Fibroblast of lung (primary cell): ENCODE measurements at regions not wholly inside any gene's neighbourhood (a gene's known extent, or its start where the extent isn't known, plus 50 kb on each side); places are given as distances from the start of the nearest gene placed in this dataset.

Experiments used
- DNase-seq, 2 donors: peaks; one replicate each; pipeline versions ENCODE4 v3.0.0 to v3.0.0-alpha.2; 2010; ENCODE audit warnings: low read depth in 2 of 2
- H2AFZ ChIP-seq: 2 replicates; pipeline ENCODE4 v1.5.1; 2012; ENCODE audit warnings: low read length, control low read depth, inconsistent platforms
- H3K27ac ChIP-seq: 2 replicates; pipeline ENCODE4 v1.5.1; 2011; ENCODE audit warnings: low read length, control low read depth; ENCODE audit not compliant: insufficient read depth
- H3K27me3 ChIP-seq: 2 replicates; pipeline ENCODE4 v1.5.1; 2011; ENCODE audit warnings: mild to moderate bottlenecking, low read length; ENCODE audit not compliant: control insufficient read depth, insufficient read depth
- H3K36me3 ChIP-seq: 2 replicates; pipeline ENCODE4 v1.5.1; 2011; ENCODE audit warnings: low read length; ENCODE audit not compliant: control insufficient read depth, insufficient read depth
- H3K4me1 ChIP-seq: 2 replicates; pipeline ENCODE4 v1.5.1; 2011; ENCODE audit warnings: low read length; ENCODE audit not compliant: control insufficient read depth, insufficient read depth; ENCODE audit errors: extremely low read depth
- H3K4me2 ChIP-seq: 2 replicates; pipeline ENCODE4 v1.5.1; 2011; ENCODE audit warnings: low read length, control low read depth; ENCODE audit not compliant: insufficient read depth; ENCODE audit errors: extremely low read depth
- H3K4me3 ChIP-seq, 4 experiments: fragments of 200-600 bp in 1 of 4; sonication (generic) in 1 of 4; replicated peaks in 1 of 4; 2 replicates each; pipeline ENCODE4 v1.5.1; 2011 to 2016; ENCODE audit warnings: low read length in 4 of 4, low read depth in 3 of 4, mild to moderate bottlenecking in 3 of 4, control low read depth in 2 of 4, inconsistent platforms in 1 of 4, mixed read lengths in 1 of 4; ENCODE audit not compliant: insufficient read depth in 1 of 4; ENCODE audit errors: control extremely low read depth in 1 of 4
- H3K79me2 ChIP-seq: 2 replicates; pipeline ENCODE4 v1.5.1; 2012; ENCODE audit warnings: mild to moderate bottlenecking, low read length, inconsistent platforms; ENCODE audit not compliant: control insufficient read depth, insufficient read depth
- H3K9ac ChIP-seq: 2 replicates; pipeline ENCODE4 v1.5.1; 2011; ENCODE audit warnings: mild to moderate bottlenecking, low read length, control low read depth; ENCODE audit not compliant: insufficient read depth
- H3K9me3 ChIP-seq: 2 replicates; pipeline ENCODE4 v1.5.1; 2012; ENCODE audit warnings: low read depth, low read length; ENCODE audit not compliant: control insufficient read depth, insufficient read depth
- H4K20me1 ChIP-seq: 2 replicates; pipeline ENCODE4 v1.5.1; 2011; ENCODE audit warnings: low read length; ENCODE audit not compliant: control insufficient read depth, insufficient read depth; ENCODE audit errors: extremely low read depth
- CTCF ChIP-seq, 2 donors: IDR thresholded peaks in 1 of 2; conservative IDR thresholded peaks in 1 of 2; 1 replicate in 1 of 2; 2 replicates in 1 of 2; pipeline ENCODE4 v1.5.1; 2011 to 2012; ENCODE audit warnings: low read length in 2 of 2, control low read depth in 1 of 2, inconsistent platforms in 1 of 2, low read depth in 1 of 2, mild to moderate bottlenecking in 1 of 2
- EZH2 ChIP-seq: IDR thresholded peaks from 2 replicates; pipeline ENCODE4 v1.5.1; 2012; ENCODE audit warnings: low read length, control low read depth, mild to moderate bottlenecking; ENCODE audit errors: missing control alignments

GRCh38 chr5:68459093-68459809, 243.7 kb downstream of the PIK3R1 start:
- Histone ChIP-seq H3K79me2 (no peaks in the 10 kb centered on the region), H3K4me3 (no peak overlapping the region), H3K4me2 (no peak overlapping the region), H3K9ac (no peak overlapping the region), H3K9me3 (no peaks in the 10 kb centered on the region), H2AFZ (no peak overlapping the region), H3K4me1 (peaks cover 3% of the 10 kb centered on the region), H3K36me3 (no peaks in the 10 kb centered on the region), H3K27me3 (no peaks in the 10 kb centered on the region), H4K20me1 (no peaks in the 10 kb centered on the region), H3K27ac (no peak overlapping the region)
- TF ChIP-seq EZH2 (no peak), CTCF (conservative IDR thresholded peaks at IDR 0.05 in 1 of 2, IDR thresholded peaks at IDR 0.05 in 1 of 2; ENCODE audit: low read depth in 1 of 2, low read length in 2 of 2) (no peak)
- DNase-seq, result no peak

- Histone ChIP-seq H3K4me1 (peaks cover 3% of the 10 kb centered on the region), H3K27me3 (no peaks in the 10 kb centered on the region), H3K9me3 (no peaks in the 10 kb centered on the region), H3K27ac (no peak overlapping the region), H3K4me3 (no peak overlapping the region), H3K36me3 (no peaks in the 10 kb centered on the region), H4K20me1 (no peaks in the 10 kb centered on the region), H2AFZ (no peak overlapping the region), H3K4me2 (no peak overlapping the region), H3K79me2 (no peaks in the 10 kb centered on the region), H3K9ac (no peak overlapping the region)
- TF ChIP-seq CTCF (conservative IDR thresholded peaks at IDR 0.05 in 1 of 2, IDR thresholded peaks at IDR 0.05 in 1 of 2; ENCODE audit: low read depth in 1 of 2, low read length in 2 of 2) (no peak), EZH2 (no peak)
- no peak for DNase-seq
These were observed 244.2 kb downstream of the PIK3R1 start for GRCh38 chr5:68459810-68460139.

GRCh38 chr5:68460147-68460798, 244.7 kb downstream of the PIK3R1 start:
- H3K4me2 ChIP-seq, result no peak overlapping the region
- no peak overlapping the region for H3K4me3 ChIP-seq
- peak; percentile 70 to 75 for TF ChIP-seq CTCF (conservative IDR thresholded peaks at IDR 0.05 in 1 of 2, IDR thresholded peaks at IDR 0.05 in 1 of 2; ENCODE audit: low read depth in 1 of 2, low read length in 2 of 2)
- TF ChIP-seq EZH2, result no peak
- DNase-seq, result peak; percentile 59 to 83
- no peaks in the 10 kb centered on the region for H3K36me3 ChIP-seq
- peaks cover 3% of the 10 kb centered on the region for H3K4me1 ChIP-seq
- H3K27me3 ChIP-seq, result no peaks in the 10 kb centered on the region
- H3K9me3 ChIP-seq, result no peaks in the 10 kb centered on the region
- no peak overlapping the region for H3K9ac ChIP-seq
- no peak overlapping the region for H3K27ac ChIP-seq
- no peaks in the 10 kb centered on the region for H4K20me1 ChIP-seq
- H2AFZ ChIP-seq, result no peak overlapping the region
- no peaks in the 10 kb centered on the region for H3K79me2 ChIP-seq
